GM12892 (cell line): ENCODE measurements at regions not wholly inside any gene's neighbourhood (a gene's known extent, or its start where the extent isn't known, plus 50 kb on each side); places are given as distances from the start of the nearest gene placed in this dataset.

Source experiments
- POLR2A ChIP-seq: IDR thresholded peaks from 2 replicates; pipeline ENCODE4 v1.6.1; 2011; ENCODE audit warnings: low read depth, low read length, control low read depth
- POLR2AphosphoS5 ChIP-seq: IDR thresholded peaks from 2 replicates; pipeline ENCODE4 v1.6.1; 2011; ENCODE audit warnings: low read depth, low read length, control low read depth
- TAF1 ChIP-seq: IDR thresholded peaks from 2 replicates; pipeline ENCODE4 v1.6.1; 2011; ENCODE audit warnings: low read depth, mild to moderate bottlenecking, control low read depth, low read length, borderline replicate concordance

- TF ChIP-seq POLR2A (no peak), TAF1 (no peak), POLR2AphosphoS5 (no peak)
Observed at GRCh38 chr18:8529609-8530008, 79.6 kb upstream of the RAB12 start.
